H1 (cell line): ENCODE measurements at regions not wholly inside any gene's neighbourhood (a gene's known extent, or its start where the extent isn't known, plus 50 kb on each side); places are given as distances from the start of the nearest gene placed in this dataset.

ENCODE experiments used
- CTCF ChIA-PET: fragments of 300-600 bp; sonication (Branson Sonifier 250); formaldehyde crosslinking; loops from one replicate; lab custom pipeline; 2021; ENCODE audit not compliant: partially characterized antibody; lab: Charles Lee
- POLR2A ChIA-PET: fragments of 300-600 bp; sonication (Branson Sonifier 250); formaldehyde crosslinking; loops from one replicate; lab custom pipeline; 2021; ENCODE audit warnings: inconsistent platforms; ENCODE audit not compliant: partially characterized antibody; lab: Charles Lee
- DNase-seq, 2 experiments: peaks; one replicate each; pipeline versions ENCODE4 v3.0.0 to v3.0.0-alpha.2; 2010 to 2022; ENCODE audit warnings: low spot score in 2 of 2, low read depth in 1 of 2, mixed read lengths in 1 of 2
- FAIRE-seq: peaks from 2 replicates; lab custom pipeline; 2011; peaks lifted over from hg19 to GRCh38; lab: Jason Lieb, UNC
- H2AFZ ChIP-seq: 2 replicates; pipeline ENCODE4 v1.8.1; 2012; ENCODE audit warnings: low read length, inconsistent platforms
- H2AK5ac ChIP-seq: 2 replicates; pipeline ENCODE4 v1.6.1; 2013; ENCODE audit warnings: low read depth, low read length
- H2BK120ac ChIP-seq: replicated peaks from 2 replicates; pipeline ENCODE3; 2013; ENCODE audit warnings: low read depth, low read length, inconsistent platforms
- H2BK12ac ChIP-seq: 2 replicates; pipeline ENCODE4 v1.6.1; 2013; ENCODE audit warnings: low read depth, low read length
- H2BK15ac ChIP-seq: 2 replicates; pipeline ENCODE4 v1.6.1; 2013; ENCODE audit warnings: low read length
- H2BK20ac ChIP-seq: 2 replicates; pipeline ENCODE4 v1.6.1; 2013; ENCODE audit warnings: low read length
- H2BK5ac ChIP-seq: 2 replicates; pipeline ENCODE4 v1.6.1; 2013; ENCODE audit warnings: low read depth, low read length
- H3K14ac ChIP-seq: 2 replicates; pipeline ENCODE4 v1.6.1; 2013; ENCODE audit warnings: inconsistent platforms; ENCODE audit not compliant: insufficient read length
- H3K18ac ChIP-seq: 2 replicates; pipeline ENCODE4 v1.6.1; 2013; ENCODE audit warnings: low read length; ENCODE audit errors: extremely low read depth
- H3K23ac ChIP-seq: 2 replicates; pipeline ENCODE4 v1.6.1; 2013; ENCODE audit warnings: inconsistent platforms; ENCODE audit not compliant: insufficient read length
- H3K23me2 ChIP-seq: 2 replicates; pipeline ENCODE4 v1.6.1; 2013; ENCODE audit warnings: low read depth, low read length
- H3K27ac ChIP-seq: 2 replicates; pipeline ENCODE4 v1.6.1; 2011; ENCODE audit warnings: low read depth, low read length, inconsistent platforms
- H3K27me3 ChIP-seq, 4 experiments: replicated peaks in 1 of 4; 1 replicate in 1 of 4; 2 replicates in 3 of 4; pipeline versions ENCODE4 v1.6.1 to v1.8.1; 2011 to 2013; ENCODE audit warnings: low read length in 3 of 4, mild to moderate bottlenecking in 3 of 4, inconsistent platforms in 2 of 4, mixed read lengths in 2 of 4, moderate library complexity in 1 of 4; ENCODE audit not compliant: control insufficient read depth in 3 of 4, insufficient read depth in 3 of 4; ENCODE audit errors: extremely low read depth in 1 of 4
- H3K36me3 ChIP-seq, 4 experiments: 2 replicates each; pipeline versions ENCODE4 v1.6.1 to v1.8.1; 2011 to 2013; ENCODE audit warnings: mild to moderate bottlenecking in 4 of 4, low read length in 3 of 4, moderate library complexity in 2 of 4, control low read depth in 1 of 4, inconsistent platforms in 1 of 4; ENCODE audit not compliant: insufficient read depth in 4 of 4, control insufficient read depth in 2 of 4
- H3K4ac ChIP-seq: replicated peaks from 2 replicates; pipeline ENCODE3; 2013; ENCODE audit warnings: low read length, low read depth, mixed read lengths, inconsistent platforms; ENCODE audit not compliant: insufficient read length
- H3K4me1 ChIP-seq, 4 experiments: replicated peaks in 1 of 4; 1 replicate in 1 of 4; 2 replicates in 3 of 4; pipeline versions ENCODE4 v1.6.1 to v1.8.1; 2011 to 2013; ENCODE audit warnings: low read length in 3 of 4, inconsistent platforms in 2 of 4, mixed read lengths in 1 of 4; ENCODE audit not compliant: insufficient read depth in 4 of 4, control insufficient read depth in 3 of 4
- H3K4me2 ChIP-seq, 2 experiments: 2 replicates each; pipeline versions ENCODE4 v1.6.1 to v1.8.1; 2011 to 2013; ENCODE audit warnings: low read depth in 2 of 2, low read length in 2 of 2, control low read depth in 1 of 2, inconsistent platforms in 1 of 2, mild to moderate bottlenecking in 1 of 2; ENCODE audit not compliant: insufficient read depth in 1 of 2
- H3K4me3 ChIP-seq, 4 experiments: fragments of 200-600, 300-600 bp in 1 of 4; sonication (generic), shearing (Covaris generic), sonication (Bioruptor Twin) in 1 of 4; 2 replicates each; pipeline versions ENCODE4 v1.5.1 to v1.8.1; 2011 to 2016; ENCODE audit warnings: low read length in 4 of 4, low read depth in 3 of 4, control low read depth in 2 of 4, inconsistent platforms in 2 of 4, mild to moderate bottlenecking in 2 of 4, mixed read lengths in 1 of 4, moderate library complexity in 1 of 4; ENCODE audit not compliant: insufficient read depth in 2 of 4; ENCODE audit errors: extremely low read depth in 1 of 4
- H3K56ac ChIP-seq: replicated peaks from 2 replicates; pipeline ENCODE3; 2013; ENCODE audit warnings: low read depth, mild to moderate bottlenecking, mixed read lengths, low read length, inconsistent platforms; ENCODE audit not compliant: insufficient read length
- H3K79me1 ChIP-seq: 2 replicates; pipeline ENCODE4 v1.6.1; 2013; ENCODE audit warnings: low read depth, low read length, control low read depth
- H3K79me2 ChIP-seq, 2 experiments: 2 replicates each; pipeline versions ENCODE4 v1.6.1 to v1.8.1; 2012 to 2013; ENCODE audit warnings: low read length in 2 of 2, mild to moderate bottlenecking in 2 of 2, inconsistent platforms in 1 of 2; ENCODE audit not compliant: insufficient read depth in 2 of 2, control insufficient read depth in 1 of 2
- H3K9ac ChIP-seq, 4 experiments: replicated peaks in 1 of 4; 1 replicate in 1 of 4; 2 replicates in 3 of 4; pipeline versions ENCODE4 v1.6.1 to v1.8.1; 2011 to 2013; ENCODE audit warnings: low read depth in 3 of 4, low read length in 3 of 4, control low read depth in 2 of 4, mild to moderate bottlenecking in 2 of 4, moderate library complexity in 2 of 4, inconsistent platforms in 1 of 4; ENCODE audit errors: extremely low read depth in 1 of 4
- H3K9me3 ChIP-seq, 2 experiments: 2 replicates each; pipeline versions ENCODE4 v1.6.1 to v1.8.1; 2012 to 2013; ENCODE audit warnings: mild to moderate bottlenecking in 2 of 2, moderate library complexity in 2 of 2, control low read depth in 1 of 2, inconsistent platforms in 1 of 2, low read depth in 1 of 2, low read length in 1 of 2, mixed read lengths in 1 of 2; ENCODE audit not compliant: insufficient read depth in 2 of 2
- H4K20me1 ChIP-seq, 2 experiments: replicated peaks in 1 of 2; 2 replicates each; pipeline versions ENCODE3 to v1.8.1; 2011 to 2013; ENCODE audit warnings: inconsistent platforms in 2 of 2, low read length in 2 of 2, mild to moderate bottlenecking in 1 of 2; ENCODE audit not compliant: insufficient read depth in 2 of 2, control insufficient read depth in 1 of 2
- H4K5ac ChIP-seq: 2 replicates; pipeline ENCODE4 v1.6.1; 2013; ENCODE audit warnings: low read length, low read depth, mixed read lengths, inconsistent platforms; ENCODE audit not compliant: insufficient read length
- H4K8ac ChIP-seq: 2 replicates; pipeline ENCODE4 v1.8.0; 2013; ENCODE audit warnings: mild to moderate bottlenecking, moderate library complexity, low read length, inconsistent platforms; ENCODE audit not compliant: insufficient read depth; ENCODE audit errors: extremely low read depth
- H4K91ac ChIP-seq: replicated peaks from 2 replicates; pipeline ENCODE3; 2013; ENCODE audit warnings: low read length, mixed read lengths, inconsistent platforms; ENCODE audit not compliant: insufficient read length
- BACH1 ChIP-seq: IDR thresholded peaks from 2 replicates; pipeline ENCODE4 v1.6.1; 2012; ENCODE audit warnings: low read length, improper control_type of control experiment
- E2F6 ChIP-seq: IDR thresholded peaks from 2 replicates; pipeline ENCODE4 v1.6.1; 2012; ENCODE audit warnings: inconsistent platforms
- KDM4A ChIP-seq: IDR thresholded peaks from one replicate; pipeline ENCODE4 v1.7.1; 2012; ENCODE audit warnings: low read depth, mild to moderate bottlenecking, moderate library complexity, low read length, inconsistent platforms; ENCODE audit not compliant: severe bottlenecking
- MAX ChIP-seq: IDR thresholded peaks from 2 replicates; pipeline ENCODE4 v1.6.1; 2012; ENCODE audit warnings: inconsistent platforms
- NRF1 ChIP-seq: IDR thresholded peaks from 2 replicates; pipeline ENCODE4 v1.6.1; 2011; ENCODE audit warnings: mild to moderate bottlenecking, low read depth, low read length, improper control_type of control experiment
- TAF7 ChIP-seq: optimal IDR thresholded peaks from 2 replicates; pipeline ENCODE3; 2011; ENCODE audit warnings: low read depth, mild to moderate bottlenecking, inconsistent platforms, low read length, moderate library complexity, borderline replicate concordance
- TCF12 ChIP-seq: IDR thresholded peaks from 2 replicates; pipeline ENCODE4 v1.6.1; 2011; ENCODE audit warnings: low read depth, mild to moderate bottlenecking, low read length
- WGBS, 2 experiments: shearing (Covaris generic) in 1 of 2; methylation state at CpG; one replicate each; pipeline versions ENCODE4 v1.1.6 to v1.1.7; 2013 to 2015; ENCODE audit warnings: low lambda C conversion rate in 2 of 2, mixed read lengths in 2 of 2, inconsistent platforms in 1 of 2, low coverage in 1 of 2, missing lambda C conversion rate in 1 of 2; ENCODE audit not compliant: insufficient replicate concordance in 2 of 2, insufficient coverage in 1 of 2, insufficient read length in 1 of 2; ENCODE audit errors: extremely low coverage in 1 of 2, missing lambda C conversion rate in 1 of 2; 5-methylcytosine and 5-hydroxymethylcytosine counted together

- no peak for TF ChIP-seq BACH1
Observed at GRCh38 chr21:28214786-28215185, 777.9 kb downstream of the LTN1 start (continued).

- no peaks in the 10 kb centered on the region for H3K4me1 ChIP-seq
- H3K14ac ChIP-seq, result no peak overlapping the region
- H4K91ac ChIP-seq, result no peak overlapping the region
- TF ChIP-seq KDM4A, result no peak
- no peak for TF ChIP-seq TAF7
- no peak for TF ChIP-seq MAX
- no peak for TF ChIP-seq E2F6
- no peak for TF ChIP-seq TCF12
- TF ChIP-seq NRF1, result no peak
- no peak overlapping the region for H2BK20ac ChIP-seq
- no peak overlapping the region for H2BK5ac ChIP-seq
- no peak overlapping the region for H2BK15ac ChIP-seq
- H3K9ac ChIP-seq, result no peak overlapping the region
- no peak overlapping the region for H3K18ac ChIP-seq
- H3K27me3 ChIP-seq, result no peaks in the 10 kb centered on the region
- no peak overlapping the region for H3K4me3 ChIP-seq
- POLR2A ChIA-PET, result no interaction called here
- DNase-seq (no peak), FAIRE-seq (no peak)
- CTCF ChIA-PET, result no interaction called here
- H3K56ac ChIP-seq, result no peak overlapping the region
- WGBS, 2 experiments, result 97% methylated on average over 3 of the region's 3 CpGs; no CpG with 5 or more reads in 1 of the 2 experiments
- no peak overlapping the region for H2BK120ac ChIP-seq
- no peak overlapping the region for H3K4ac ChIP-seq
- H4K8ac ChIP-seq, result no peak overlapping the region
- no peak overlapping the region for H4K5ac ChIP-seq
- H3K27ac ChIP-seq, result no peak overlapping the region
- H2AK5ac ChIP-seq, result no peak overlapping the region
- H3K4me2 ChIP-seq, result no peak overlapping the region
- H3K9me3 ChIP-seq, result no peaks in the 10 kb centered on the region
- H4K20me1 ChIP-seq, result no peaks in the 10 kb centered on the region
- H3K23ac ChIP-seq, result no peak overlapping the region
- no peaks in the 10 kb centered on the region for H3K36me3 ChIP-seq
- no peak overlapping the region for H2AFZ ChIP-seq
- H2BK12ac ChIP-seq, result no peak overlapping the region
- H3K23me2 ChIP-seq, result no peaks in the 10 kb centered on the region
- H3K79me1 ChIP-seq, result no peaks in the 10 kb centered on the region
- H3K79me2 ChIP-seq, result no peaks in the 10 kb centered on the region
Observed at GRCh38 chr21:28213261-28213660, 779.4 kb downstream of the LTN1 start.
